Subcutaneous abdominal adipose tissue (tissue), 5 donors: ENCODE measurements at regions not wholly inside any gene's neighbourhood (a gene's known extent, or its start where the extent isn't known, plus 50 kb on each side); places are given as distances from the start of the nearest gene placed in this dataset.

Experiments used
- H3K27ac ChIP-seq: one replicate; pipeline ENCODE4 v1.7.0; 2013; ENCODE audit warnings: low read depth, mild to moderate bottlenecking, inconsistent platforms, low read length, moderate library complexity
- H3K27me3 ChIP-seq, 5 donors: one replicate each; pipeline ENCODE4 v1.7.0; 2013; ENCODE audit warnings: low read length in 5 of 5, inconsistent platforms in 1 of 5; ENCODE audit not compliant: control insufficient read depth in 5 of 5, insufficient read depth in 4 of 5
- H3K36me3 ChIP-seq, 5 donors: one replicate each; pipeline ENCODE4 v1.7.0; 2013; ENCODE audit warnings: low read length in 5 of 5; ENCODE audit not compliant: control insufficient read depth in 5 of 5, insufficient read depth in 5 of 5
- H3K4me1 ChIP-seq, 5 donors: one replicate each; pipeline ENCODE4 v1.7.0; 2013; ENCODE audit warnings: low read length in 5 of 5, mild to moderate bottlenecking in 3 of 5, moderate library complexity in 1 of 5; ENCODE audit not compliant: control insufficient read depth in 5 of 5, insufficient read depth in 5 of 5
- H3K4me3 ChIP-seq, 5 donors: one replicate each; pipeline ENCODE4 v1.7.0; 2013; ENCODE audit warnings: low read length in 5 of 5, low read depth in 1 of 5
- H3K9ac ChIP-seq, 5 donors: one replicate each; pipeline ENCODE4 v1.7.0; 2013; ENCODE audit warnings: low read length in 5 of 5, mild to moderate bottlenecking in 4 of 5, moderate library complexity in 3 of 5
- H3K9me3 ChIP-seq, 5 donors: one replicate each; pipeline ENCODE4 v1.7.0; 2013; ENCODE audit warnings: low read length in 5 of 5; ENCODE audit not compliant: control insufficient read depth in 5 of 5
- donor health status: healthy.
- donor health status: healthy.
- donor health status: healthy.
- donor health status: healthy.
- donor health status: healthy.

DNA sequence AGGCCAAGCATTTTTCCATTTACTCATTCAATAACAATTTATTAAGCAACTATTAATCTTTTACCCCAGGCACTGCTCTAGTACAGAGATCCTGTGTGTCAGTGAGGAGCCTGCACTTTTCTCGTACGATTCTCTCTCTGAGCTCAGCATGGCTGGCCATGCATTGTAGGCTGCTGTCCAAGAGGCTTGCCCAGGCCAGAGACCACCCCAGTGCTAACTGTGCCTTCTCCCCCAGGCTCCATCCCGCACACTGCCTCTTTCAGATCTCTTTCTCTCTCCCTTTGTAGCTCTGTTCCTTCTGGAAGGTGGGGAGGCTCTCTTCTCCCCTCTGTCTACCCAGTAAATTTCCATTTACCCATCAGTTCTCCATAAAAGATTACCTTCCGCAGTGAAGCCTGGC is 101.0 kb upstream of the IKZF1 start:
- no peaks in the 10 kb centered on the region for H3K36me3 ChIP-seq
- H3K9me3 ChIP-seq: no peaks in the 10 kb centered on the region
- peaks cover 0 to 25% (median 11%) of the 10 kb centered on the region in 5 donors for H3K4me1 ChIP-seq
- H3K27me3 ChIP-seq: peaks cover 0 to 4% (median 0%) of the 10 kb centered on the region in 5 donors
- H3K27ac ChIP-seq: no peak overlapping the region
- no peak overlapping the region for H3K9ac ChIP-seq
- H3K4me3 ChIP-seq: no peak overlapping the region

DNA sequence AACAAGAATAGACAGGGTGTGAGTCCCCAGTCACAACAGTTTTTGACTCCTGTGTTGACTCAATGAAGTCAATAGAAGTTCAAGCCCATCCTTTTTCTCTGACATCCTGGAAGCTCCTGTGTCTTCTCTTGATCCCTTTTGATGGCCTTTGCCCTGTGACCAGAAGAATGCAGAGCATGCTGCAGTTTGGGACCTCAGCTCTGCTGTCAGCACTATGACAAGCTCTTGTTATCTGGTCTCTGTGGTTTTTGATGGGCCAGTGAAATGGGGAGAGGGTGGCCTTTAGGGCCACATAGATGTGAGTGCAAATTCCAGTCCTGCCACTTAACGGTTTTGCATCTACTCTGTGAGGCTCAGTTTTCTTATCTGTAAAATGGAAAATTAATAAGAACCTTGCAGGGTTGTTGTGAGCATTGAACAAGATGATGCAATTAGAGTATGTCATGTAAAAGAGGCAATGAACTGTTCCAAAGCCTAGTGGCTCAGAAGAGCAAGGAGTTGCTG is 102.4 kb upstream of the IKZF1 start:
- Histone ChIP-seq H3K36me3 (no peaks in the 10 kb centered on the region), H3K4me1 (peaks cover 0 to 17% (median 11%) of the 10 kb centered on the region in 5 donors), H3K27ac (no peak overlapping the region), H3K4me3 (no peak overlapping the region), H3K9me3 (no peaks in the 10 kb centered on the region), H3K27me3 (peaks cover 0 to 2% (median 0%) of the 10 kb centered on the region in 5 donors), H3K9ac (no peak overlapping the region)

DNA sequence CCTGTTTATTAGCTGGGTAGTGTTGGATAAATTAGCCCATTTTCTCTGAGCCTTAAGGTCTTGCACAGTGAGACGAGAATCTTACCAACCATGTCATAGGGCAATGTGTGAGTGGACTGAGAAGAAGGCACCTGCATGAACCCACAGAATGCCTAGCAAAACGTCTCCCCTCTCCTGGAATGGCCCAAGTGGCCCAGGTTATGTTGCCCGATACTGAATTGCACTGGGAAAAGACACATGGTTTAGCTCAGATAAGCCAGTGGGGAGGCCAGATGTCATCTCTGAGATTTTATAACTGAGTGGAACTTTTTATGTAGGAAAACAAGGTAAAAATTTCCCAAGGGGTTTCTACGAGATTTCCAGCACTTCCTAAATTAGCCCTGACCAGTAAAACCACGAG is 104.7 kb upstream of the IKZF1 start:
- Histone ChIP-seq H3K27me3 (peaks cover 0 to 2% (median 0%) of the 10 kb centered on the region in 5 donors), H3K36me3 (no peaks in the 10 kb centered on the region), H3K9me3 (no peaks in the 10 kb centered on the region), H3K4me1 (peaks cover 0 to 18% (median 5%) of the 10 kb centered on the region in 5 donors), H3K9ac (no peak overlapping the region), H3K27ac (no peak overlapping the region), H3K4me3 (no peak overlapping the region)

DNA sequence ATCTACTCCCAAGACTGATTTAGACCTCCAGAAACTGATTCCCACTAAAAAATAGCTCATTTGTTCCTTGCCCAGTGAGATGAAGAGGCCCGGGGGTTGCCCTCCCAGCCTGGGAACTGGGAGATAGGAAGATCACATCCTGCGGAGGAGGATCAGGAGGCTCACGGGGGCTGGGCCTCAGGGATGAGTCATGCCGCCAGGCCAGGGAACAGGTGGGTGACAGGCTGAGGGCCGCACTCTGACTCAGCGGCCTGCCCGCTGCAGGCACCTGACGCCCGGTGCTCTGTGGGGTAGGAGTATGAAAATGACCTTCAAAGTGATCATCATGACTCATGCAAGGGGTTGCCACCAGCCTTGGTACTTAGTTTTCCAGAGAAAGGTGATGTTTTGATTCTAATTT is 104.5 kb upstream of the ZPBP start:
- Histone ChIP-seq H3K36me3 (no peaks in the 10 kb centered on the region), H3K27ac (no peak overlapping the region), H3K27me3 (peaks cover 0 to 2% (median 0%) of the 10 kb centered on the region in 5 donors), H3K4me1 (peaks cover 0 to 18% (median 5%) of the 10 kb centered on the region in 5 donors), H3K9ac (no peak overlapping the region), H3K4me3 (no peak overlapping the region), H3K9me3 (no peaks in the 10 kb centered on the region)

DNA sequence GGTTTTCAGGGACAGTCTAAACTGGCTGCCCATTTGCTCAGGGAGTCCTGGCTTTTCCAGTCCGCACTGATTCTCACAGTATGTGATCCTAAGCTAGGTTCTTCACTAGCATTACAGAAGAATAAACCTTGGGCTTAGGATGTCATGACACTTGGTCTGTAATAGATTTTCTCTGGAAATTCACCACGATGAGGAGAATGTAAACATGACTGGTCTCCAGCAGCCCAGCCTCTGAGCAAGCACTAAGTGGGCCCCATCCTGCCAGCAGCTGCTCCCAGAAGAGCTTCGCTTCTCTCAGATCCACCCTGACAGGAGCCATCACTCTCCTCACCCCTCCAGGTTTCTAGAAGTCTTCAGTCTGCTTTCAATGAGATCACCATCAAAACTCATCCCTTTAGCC is 103.7 kb upstream of the ZPBP start:
- no peak overlapping the region for H3K27ac ChIP-seq
- H3K4me1 ChIP-seq: peaks cover 0 to 18% (median 5%) of the 10 kb centered on the region in 5 donors
- no peak overlapping the region for H3K9ac ChIP-seq
- peaks cover 0 to 3% (median 0%) of the 10 kb centered on the region in 5 donors for H3K27me3 ChIP-seq
- H3K9me3 ChIP-seq: no peaks in the 10 kb centered on the region
- no peak overlapping the region for H3K4me3 ChIP-seq
- no peaks in the 10 kb centered on the region for H3K36me3 ChIP-seq

DNA sequence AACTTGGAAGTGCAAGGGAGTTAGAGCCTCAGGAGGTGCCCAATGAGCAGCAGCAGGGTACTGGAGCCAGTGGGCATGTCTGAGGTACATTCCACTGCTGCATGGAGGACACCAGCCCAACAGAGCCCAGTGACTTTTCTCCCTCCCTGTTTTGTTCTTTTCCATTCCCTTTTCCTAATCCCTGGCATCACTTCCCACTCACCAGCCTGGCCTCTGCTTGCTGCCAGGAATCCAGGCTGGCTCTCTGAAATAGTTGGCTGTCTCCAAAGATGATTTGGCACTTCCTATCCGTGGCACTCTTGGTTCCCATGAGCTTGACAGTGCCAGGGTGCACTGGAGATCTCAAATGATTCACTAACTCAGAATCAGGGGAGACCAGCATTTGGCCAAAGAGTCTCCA is 97.7 kb upstream of the ZPBP start:
- H3K9ac ChIP-seq: no peak overlapping the region
- H3K27me3 ChIP-seq: peaks cover 0 to 3% (median 0%) of the 10 kb centered on the region in 5 donors
- H3K36me3 ChIP-seq: no peaks in the 10 kb centered on the region
- H3K4me1 ChIP-seq: peaks cover 0 to 18% (median 9%) of the 10 kb centered on the region in 5 donors
- H3K27ac ChIP-seq: no peak overlapping the region
- H3K4me3 ChIP-seq: no peak overlapping the region
- no peaks in the 10 kb centered on the region for H3K9me3 ChIP-seq

DNA sequence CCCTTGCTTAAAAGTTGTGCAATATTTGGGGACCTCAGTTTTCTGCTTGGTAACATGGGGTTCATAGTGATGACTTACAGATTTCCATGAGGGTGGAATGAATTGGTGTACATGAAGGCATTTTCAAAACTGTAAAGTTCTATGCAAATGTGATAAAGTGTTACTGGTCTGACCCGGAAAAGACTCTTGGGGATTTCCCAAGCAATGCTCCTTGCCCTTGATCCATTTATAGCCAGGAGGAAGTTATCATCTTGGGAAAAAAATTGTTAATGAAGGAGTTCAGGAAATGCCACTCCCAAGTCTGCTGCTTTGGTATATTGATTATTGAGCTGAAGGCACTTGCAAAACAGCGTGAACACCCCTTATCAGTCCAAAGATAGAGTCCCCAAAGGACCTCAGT is 96.3 kb upstream of the ZPBP start:
- H3K9ac ChIP-seq: no peak overlapping the region
- H3K36me3 ChIP-seq: no peaks in the 10 kb centered on the region
- H3K27me3 ChIP-seq: peaks cover 0 to 3% (median 0%) of the 10 kb centered on the region in 5 donors
- no peak overlapping the region for H3K27ac ChIP-seq
- peaks cover 0 to 24% (median 11%) of the 10 kb centered on the region in 5 donors for H3K4me1 ChIP-seq
- no peak overlapping the region for H3K4me3 ChIP-seq
- H3K9me3 ChIP-seq: no peaks in the 10 kb centered on the region

DNA sequence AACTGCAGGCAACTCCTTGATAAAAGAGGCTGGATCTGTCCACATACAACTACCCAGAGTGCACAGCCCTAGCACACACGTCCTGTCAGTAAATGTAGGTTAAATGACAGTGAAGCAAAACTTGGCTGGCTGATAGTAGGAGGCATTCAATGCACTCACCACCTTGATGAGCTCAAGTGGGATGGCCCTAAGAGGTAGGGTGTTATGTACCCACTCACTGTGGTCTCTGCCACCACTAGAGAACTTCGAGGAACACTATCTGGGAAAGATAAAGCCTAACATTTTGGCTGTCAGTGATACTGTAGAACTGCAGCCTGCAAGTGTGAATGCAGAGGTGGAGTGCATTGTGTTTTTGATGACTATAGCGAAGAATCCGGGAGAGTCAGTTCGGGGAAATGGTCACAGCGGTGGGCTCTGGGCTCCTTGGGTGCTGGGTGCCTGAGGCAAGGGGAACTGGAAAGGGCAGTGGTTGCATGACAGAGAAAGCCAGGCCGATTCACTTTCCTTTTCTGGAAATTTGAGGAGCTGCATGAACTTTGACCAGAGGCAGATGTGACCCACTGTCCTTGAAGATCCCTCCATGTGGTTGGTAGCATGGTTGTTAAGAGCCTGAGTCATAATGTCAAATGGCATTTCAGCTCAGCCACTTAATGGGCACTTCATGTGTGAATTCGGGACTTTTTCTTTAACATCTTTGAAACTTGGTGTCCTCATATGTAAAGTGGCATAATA is 93.1 kb upstream of the ZPBP start:
- Histone ChIP-seq H3K4me1 (peaks cover 0 to 32% (median 11%) of the 10 kb centered on the region in 5 donors), H3K36me3 (no peaks in the 10 kb centered on the region), H3K4me3 (no peak overlapping the region), H3K27ac (no peak overlapping the region), H3K9me3 (no peaks in the 10 kb centered on the region), H3K9ac (no peak overlapping the region), H3K27me3 (peaks cover 0 to 3% (median 0%) of the 10 kb centered on the region in 5 donors)

DNA sequence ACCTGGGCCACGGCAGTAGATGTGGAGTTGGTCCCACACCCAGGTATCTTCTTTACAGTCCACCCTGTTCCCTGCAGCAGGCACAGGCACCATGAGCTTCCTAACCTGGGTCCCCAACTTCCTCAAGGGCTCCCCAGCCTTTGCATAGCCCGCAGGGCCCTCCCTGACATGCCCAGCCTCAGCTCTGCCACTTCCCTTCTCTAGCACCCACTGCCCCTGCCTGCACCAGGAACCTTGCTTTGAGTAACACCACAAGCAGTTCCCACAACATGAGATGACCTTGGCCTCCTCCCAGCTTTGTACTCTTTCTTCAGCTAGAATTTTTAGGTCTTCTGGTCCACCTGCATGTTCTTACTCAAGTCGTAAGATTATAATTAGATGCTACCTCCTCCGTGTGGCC is 92.2 kb upstream of the ZPBP start:
- H3K36me3 ChIP-seq: no peaks in the 10 kb centered on the region
- no peak overlapping the region for H3K9ac ChIP-seq
- H3K27ac ChIP-seq: no peak overlapping the region
- H3K9me3 ChIP-seq: no peaks in the 10 kb centered on the region
- H3K4me1 ChIP-seq: peaks cover 0 to 32% (median 7%) of the 10 kb centered on the region in 5 donors
- H3K4me3 ChIP-seq: no peak overlapping the region
- H3K27me3 ChIP-seq: no peaks in the 10 kb centered on the region

DNA sequence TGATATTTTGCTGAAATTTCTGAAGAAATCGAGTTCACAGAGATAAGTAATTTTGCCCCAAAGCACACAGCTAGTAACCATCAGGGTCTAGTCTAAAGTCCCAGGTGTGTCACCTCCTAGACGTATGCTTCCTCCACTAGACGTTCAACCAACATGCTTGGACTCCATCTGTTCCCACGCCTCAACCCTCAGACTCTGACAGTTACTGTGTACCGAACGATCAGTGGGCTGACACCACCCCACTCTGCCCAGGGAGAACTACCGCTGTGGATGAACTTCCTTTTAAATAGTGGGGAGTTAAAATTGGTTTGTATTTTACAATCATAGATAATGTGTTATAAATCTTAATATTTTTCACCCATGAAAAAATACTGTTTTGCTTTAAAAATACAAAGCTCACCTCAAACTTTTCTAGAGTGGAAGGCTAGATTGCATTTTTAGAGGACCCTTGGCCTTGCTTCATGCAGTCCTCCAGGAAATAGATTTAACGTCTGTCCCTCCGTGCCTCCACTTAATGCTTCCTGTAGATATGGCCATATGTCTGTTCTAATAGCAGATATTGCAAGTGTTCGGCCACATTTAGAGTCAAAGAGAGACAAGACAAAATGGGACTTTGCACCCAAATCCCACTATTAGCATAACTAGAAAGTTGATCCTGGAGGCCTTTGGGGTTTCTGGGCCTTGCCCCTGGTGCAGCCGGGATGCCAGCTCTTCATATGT is 91.4 kb upstream of the ZPBP start:
- H3K27ac ChIP-seq: no peak overlapping the region
- H3K9ac ChIP-seq: no peak overlapping the region
- H3K4me1 ChIP-seq: peaks cover 0 to 27% (median 4%) of the 10 kb centered on the region in 5 donors
- no peaks in the 10 kb centered on the region for H3K36me3 ChIP-seq
- no peaks in the 10 kb centered on the region for H3K27me3 ChIP-seq
- H3K9me3 ChIP-seq: no peaks in the 10 kb centered on the region
- H3K4me3 ChIP-seq: no peak overlapping the region
